ENCODE measurements at regions not wholly inside any gene's neighbourhood (a gene's known extent, or its start where the extent isn't known, plus 50 kb on each side); places are given as distances from the start of the nearest gene placed in this dataset.

DNA sequence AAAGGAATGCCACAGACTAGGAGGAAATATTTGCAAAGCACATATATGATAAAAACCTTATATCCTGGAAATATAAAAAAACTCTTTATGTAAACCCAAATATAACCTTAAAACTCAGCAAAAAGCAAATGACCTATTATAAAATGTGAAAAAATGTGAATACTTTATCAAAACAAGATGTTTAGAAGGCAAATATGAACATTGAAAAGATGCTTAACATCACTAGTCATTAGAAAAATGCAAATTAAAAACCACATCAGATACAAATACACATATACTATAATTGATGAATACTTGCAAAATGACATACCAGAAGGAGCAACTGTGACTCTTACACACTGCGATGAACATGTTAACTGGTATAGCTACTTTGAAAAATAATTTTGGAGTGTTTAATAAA lies 511.2 kb upstream of the LRRC4C start:
- H3K4me3 ChIP-seq (ENCODE audit: low read length in 2 of 2), result no peak overlapping the region
- Mint-ChIP-seq H3K9me3 (peaks cover 5 to 25% (median 9%) of the 10 kb centered on the region in 8 donors), H3K4me3 (no peak overlapping the region), H3K27ac (no peak overlapping the region), H3K4me1 (no peaks in the 10 kb centered on the region), H3K27me3 (no peaks in the 10 kb centered on the region), H3K36me3 (no peaks in the 10 kb centered on the region)
- no peaks in the 10 kb centered on the region for H3K27me3 ChIP-seq (ENCODE audit: insufficient read depth, low read length)
- ChIA-PET POLR2A (ENCODE audit: partially characterized antibody) (no interaction called here), CTCF (ENCODE audit: partially characterized antibody) (no interaction called here)
- H3K27ac ChIP-seq (ENCODE audit: low read depth, low read length), result no peak overlapping the region
- no peak for DNase-seq
- no peaks in the 10 kb centered on the region for H3K4me1 ChIP-seq (ENCODE audit: insufficient read depth, low read length)
- no peaks in the 10 kb centered on the region for H3K9me3 ChIP-seq (ENCODE audit: control insufficient read depth in 1 of 2, low read length in 2 of 2)
- no peaks in the 10 kb centered on the region for H3K36me3 ChIP-seq (ENCODE audit: insufficient read depth, low read length)
- intact Hi-C loops (cut with micrococcal nuclease), result no loop called here

DNA sequence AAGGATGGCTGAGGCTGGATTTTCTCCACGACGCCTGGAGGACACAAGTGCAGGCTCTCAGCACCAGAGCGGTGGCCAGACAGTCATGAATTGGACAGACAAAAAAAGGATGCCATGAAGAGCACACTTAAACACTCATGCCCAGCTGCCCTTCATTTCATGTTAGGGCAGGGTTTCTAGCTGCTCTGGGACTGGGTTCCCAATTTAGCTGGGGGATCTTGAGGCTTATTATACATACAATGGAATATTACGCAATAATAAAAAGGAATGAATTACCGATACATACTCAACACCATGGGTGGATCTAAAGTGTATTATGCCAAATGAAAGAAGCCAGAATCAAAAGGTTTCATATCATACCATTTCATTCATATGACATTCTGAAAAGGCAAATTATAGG lies 512.1 kb upstream of the LRRC4C start:
- Histone ChIP-seq H3K4me1 (ENCODE audit: insufficient read depth, low read length) (no peaks in the 10 kb centered on the region), H3K9me3 (ENCODE audit: control insufficient read depth in 1 of 2, low read length in 2 of 2) (no peaks in the 10 kb centered on the region), H3K27ac (ENCODE audit: low read depth, low read length) (no peak overlapping the region), H3K4me3 (ENCODE audit: low read length in 2 of 2) (no peak overlapping the region), H3K27me3 (ENCODE audit: insufficient read depth, low read length) (no peaks in the 10 kb centered on the region), H3K36me3 (ENCODE audit: insufficient read depth, low read length) (no peaks in the 10 kb centered on the region)
- no peaks in the 10 kb centered on the region for H3K27me3 Mint-ChIP-seq
- no peak for DNase-seq
- no peak overlapping the region for H3K27ac Mint-ChIP-seq
- peaks cover 5 to 23% (median 8%) of the 10 kb centered on the region in 8 donors for H3K9me3 Mint-ChIP-seq
- intact Hi-C loops (cut with micrococcal nuclease), result no loop called here
- ChIA-PET POLR2A (ENCODE audit: partially characterized antibody) (no interaction called here), CTCF (ENCODE audit: partially characterized antibody) (no interaction called here)
- H3K4me1 Mint-ChIP-seq, result no peaks in the 10 kb centered on the region
- H3K4me3 Mint-ChIP-seq, result no peak overlapping the region
- no peaks in the 10 kb centered on the region for H3K36me3 Mint-ChIP-seq

DNA sequence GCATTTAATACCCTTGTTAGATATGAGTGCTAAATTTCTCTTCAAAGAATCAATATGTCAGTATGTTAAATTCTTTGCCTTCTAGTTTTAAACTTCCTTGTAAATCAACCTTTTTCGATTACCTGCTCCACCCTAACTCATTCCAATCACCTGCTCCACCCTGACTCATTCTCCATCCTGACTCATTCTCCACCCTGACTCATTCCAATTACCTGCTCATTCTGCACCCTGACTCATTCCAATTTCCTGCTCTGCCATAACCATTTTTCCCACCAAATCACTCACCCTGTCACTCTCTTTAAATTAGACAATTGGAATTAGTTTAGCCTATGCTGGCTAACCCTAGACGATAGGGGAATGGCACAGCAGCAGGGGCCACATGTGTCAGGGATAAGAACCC lies 519.5 kb upstream of the LRRC4C start:
- ChIA-PET CTCF (ENCODE audit: partially characterized antibody) (no interaction called here), POLR2A (ENCODE audit: partially characterized antibody) (no interaction called here)
- H3K36me3 ChIP-seq (ENCODE audit: insufficient read depth, low read length), result no peaks in the 10 kb centered on the region
- Mint-ChIP-seq H3K27ac (no peak overlapping the region), H3K36me3 (no peaks in the 10 kb centered on the region), H3K4me3 (no peak overlapping the region), H3K27me3 (no peaks in the 10 kb centered on the region), H3K4me1 (no peaks in the 10 kb centered on the region), H3K9me3 (peaks cover 4 to 24% (median 12%) of the 10 kb centered on the region in 8 donors)
- H3K27me3 ChIP-seq (ENCODE audit: insufficient read depth, low read length), result no peaks in the 10 kb centered on the region
- DNase-seq, result no peak
- no peak overlapping the region for H3K27ac ChIP-seq (ENCODE audit: low read depth, low read length)
- H3K9me3 ChIP-seq (ENCODE audit: control insufficient read depth in 1 of 2, low read length in 2 of 2), result no peaks in the 10 kb centered on the region
- no peak overlapping the region for H3K4me3 ChIP-seq (ENCODE audit: low read length in 2 of 2)
- intact Hi-C loops (cut with micrococcal nuclease), result no loop called here
- no peaks in the 10 kb centered on the region for H3K4me1 ChIP-seq (ENCODE audit: insufficient read depth, low read length)

DNA sequence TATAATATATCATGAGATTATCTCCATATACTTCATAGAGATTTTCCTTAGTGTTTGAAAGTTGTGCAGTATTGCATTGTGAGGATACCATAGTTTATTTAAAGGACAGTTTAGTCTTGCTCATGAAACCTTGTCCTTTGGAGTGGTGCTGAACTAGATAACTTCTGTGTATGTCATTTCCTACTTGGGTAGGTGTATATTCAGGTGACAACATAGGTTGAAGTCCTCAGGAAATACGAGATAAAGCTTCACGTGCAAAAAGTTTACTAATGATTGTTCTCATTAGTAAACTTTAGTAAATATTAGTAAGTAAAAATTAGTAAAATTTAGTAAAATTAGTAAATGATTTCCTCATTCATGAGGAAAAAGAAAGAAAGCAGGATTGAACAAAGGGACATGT lies 521.3 kb upstream of the LRRC4C start:
- H3K9me3 ChIP-seq (ENCODE audit: control insufficient read depth in 1 of 2, low read length in 2 of 2), result no peaks in the 10 kb centered on the region
- intact Hi-C loops (cut with micrococcal nuclease), result no loop called here
- H3K27me3 ChIP-seq (ENCODE audit: insufficient read depth, low read length), result no peaks in the 10 kb centered on the region
- no peaks in the 10 kb centered on the region for H3K4me1 ChIP-seq (ENCODE audit: insufficient read depth, low read length)
- H3K9me3 Mint-ChIP-seq, result peaks cover 3 to 22% (median 12%) of the 10 kb centered on the region in 8 donors
- no peak overlapping the region for H3K27ac Mint-ChIP-seq
- no peak overlapping the region for H3K4me3 ChIP-seq (ENCODE audit: low read length in 2 of 2)
- no peaks in the 10 kb centered on the region for H3K36me3 Mint-ChIP-seq
- no peaks in the 10 kb centered on the region for H3K27me3 Mint-ChIP-seq
- H3K4me1 Mint-ChIP-seq, result no peaks in the 10 kb centered on the region
- H3K27ac ChIP-seq (ENCODE audit: low read depth, low read length), result no peak overlapping the region
- no peak for DNase-seq
- H3K36me3 ChIP-seq (ENCODE audit: insufficient read depth, low read length), result no peaks in the 10 kb centered on the region
- H3K4me3 Mint-ChIP-seq, result no peak overlapping the region
- POLR2A ChIA-PET (ENCODE audit: partially characterized antibody), result no interaction called here
- CTCF ChIA-PET (ENCODE audit: partially characterized antibody), result no interaction called here

DNA sequence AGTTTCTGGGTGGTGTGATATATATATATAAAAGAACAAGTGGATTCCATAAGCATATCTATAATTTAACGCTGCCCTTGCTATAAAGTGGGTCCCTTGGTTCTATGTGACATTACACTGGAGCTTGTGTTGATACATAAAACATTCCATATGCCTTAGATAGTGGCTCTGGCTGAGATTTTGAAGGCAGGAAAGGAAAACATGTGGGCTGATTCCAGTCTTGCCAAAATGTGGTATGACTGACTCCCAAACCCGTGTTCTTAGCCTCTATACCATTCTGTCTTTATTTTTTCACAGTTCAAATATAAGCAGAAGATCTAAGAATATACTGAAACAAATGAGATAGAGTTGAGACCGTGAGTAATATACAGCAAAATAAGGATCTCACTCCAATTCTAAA lies 522.8 kb upstream of the LRRC4C start:
- peaks cover 1 to 21% (median 10%) of the 10 kb centered on the region in 8 donors for H3K9me3 Mint-ChIP-seq
- intact Hi-C loops (cut with micrococcal nuclease), result no loop called here

DNA sequence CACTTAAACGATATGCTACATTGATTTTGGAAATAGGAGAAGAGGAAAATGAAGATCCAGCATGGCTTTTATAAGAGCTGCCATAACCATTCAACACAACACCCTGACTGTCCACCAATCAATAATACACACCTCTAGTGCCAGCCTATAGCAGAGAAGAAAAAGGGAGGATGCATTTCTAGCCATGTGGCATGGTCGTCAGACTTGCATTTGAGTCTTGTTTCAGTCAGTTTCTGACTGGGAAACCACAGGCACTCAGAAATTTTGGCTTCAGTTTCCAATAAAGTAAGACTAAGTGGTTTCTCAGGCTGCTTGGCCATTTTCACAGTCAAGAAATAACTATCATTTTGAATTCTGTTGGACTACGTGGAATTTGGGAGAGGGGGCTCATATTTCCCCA lies 523.5 kb upstream of the LRRC4C start:
- no peaks in the 10 kb centered on the region for H3K4me1 ChIP-seq (ENCODE audit: insufficient read depth, low read length)
- intact Hi-C loops (cut with micrococcal nuclease), result no loop called here
- Mint-ChIP-seq H3K4me3 (no peak overlapping the region), H3K9me3 (peaks cover 3 to 22% (median 11%) of the 10 kb centered on the region in 8 donors), H3K27ac (no peak overlapping the region), H3K27me3 (no peaks in the 10 kb centered on the region), H3K4me1 (no peaks in the 10 kb centered on the region), H3K36me3 (no peaks in the 10 kb centered on the region)
- CTCF ChIA-PET (ENCODE audit: partially characterized antibody), result no interaction called here
- H3K27ac ChIP-seq (ENCODE audit: low read depth, low read length), result no peak overlapping the region
- no peak overlapping the region for H3K4me3 ChIP-seq (ENCODE audit: low read length in 2 of 2)
- DNase-seq, result no peak
- no peaks in the 10 kb centered on the region for H3K36me3 ChIP-seq (ENCODE audit: insufficient read depth, low read length)
- POLR2A ChIA-PET (ENCODE audit: partially characterized antibody), result no interaction called here
- no peaks in the 10 kb centered on the region for H3K9me3 ChIP-seq (ENCODE audit: control insufficient read depth in 1 of 2, low read length in 2 of 2)
- H3K27me3 ChIP-seq (ENCODE audit: insufficient read depth, low read length), result no peaks in the 10 kb centered on the region

More for the DNA sequence above, 522.8 kb upstream of the LRRC4C start:
- Histone ChIP-seq H3K4me3 (ENCODE audit: low read length in 2 of 2) (no peak overlapping the region), H3K27me3 (ENCODE audit: insufficient read depth, low read length) (no peaks in the 10 kb centered on the region), H3K9me3 (ENCODE audit: control insufficient read depth in 1 of 2, low read length in 2 of 2) (no peaks in the 10 kb centered on the region), H3K36me3 (ENCODE audit: insufficient read depth, low read length) (no peaks in the 10 kb centered on the region), H3K27ac (ENCODE audit: low read depth, low read length) (no peak overlapping the region), H3K4me1 (ENCODE audit: insufficient read depth, low read length) (no peaks in the 10 kb centered on the region)
- H3K27ac Mint-ChIP-seq, result no peak overlapping the region
- DNase-seq, result no peak
- no peaks in the 10 kb centered on the region for H3K27me3 Mint-ChIP-seq
- H3K4me3 Mint-ChIP-seq, result no peak overlapping the region
- CTCF ChIA-PET (ENCODE audit: partially characterized antibody), result no interaction called here
- no peaks in the 10 kb centered on the region for H3K36me3 Mint-ChIP-seq
- H3K4me1 Mint-ChIP-seq, result no peaks in the 10 kb centered on the region
- POLR2A ChIA-PET (ENCODE audit: partially characterized antibody), result no interaction called here

DNA sequence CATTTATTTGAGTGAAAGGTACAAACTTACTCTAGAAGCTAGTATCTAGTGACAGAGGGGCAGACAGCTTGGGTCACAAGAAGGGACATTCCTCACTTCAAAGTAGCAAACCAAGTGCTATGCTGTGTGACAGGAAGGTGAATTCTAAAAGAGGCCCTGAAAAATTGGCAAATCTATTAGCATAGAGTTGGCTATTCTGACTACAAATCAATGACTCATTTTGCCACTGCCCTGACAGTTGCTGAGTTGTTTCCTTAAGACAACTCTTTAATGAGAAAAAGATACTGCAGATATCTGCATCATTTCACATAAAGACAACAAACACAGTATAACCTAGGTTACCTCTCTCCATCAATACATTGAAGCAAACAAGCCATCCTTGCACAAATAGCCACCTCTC lies 524.0 kb upstream of the LRRC4C start:
- Mint-ChIP-seq H3K4me3 (no peak overlapping the region), H3K27ac (no peak overlapping the region), H3K36me3 (no peaks in the 10 kb centered on the region), H3K27me3 (no peaks in the 10 kb centered on the region), H3K9me3 (peaks cover 3 to 20% (median 11%) of the 10 kb centered on the region in 8 donors), H3K4me1 (no peaks in the 10 kb centered on the region)
- DNase-seq, result no peak
- Histone ChIP-seq H3K27me3 (ENCODE audit: insufficient read depth, low read length) (no peaks in the 10 kb centered on the region), H3K27ac (ENCODE audit: low read depth, low read length) (no peak overlapping the region), H3K9me3 (ENCODE audit: control insufficient read depth in 1 of 2, low read length in 2 of 2) (no peaks in the 10 kb centered on the region), H3K4me1 (ENCODE audit: insufficient read depth, low read length) (no peaks in the 10 kb centered on the region), H3K36me3 (ENCODE audit: insufficient read depth, low read length) (no peaks in the 10 kb centered on the region), H3K4me3 (ENCODE audit: low read length in 2 of 2) (no peak overlapping the region)
- intact Hi-C loops (cut with micrococcal nuclease), result no loop called here
- ChIA-PET POLR2A (ENCODE audit: partially characterized antibody) (no interaction called here), CTCF (ENCODE audit: partially characterized antibody) (no interaction called here)

DNA sequence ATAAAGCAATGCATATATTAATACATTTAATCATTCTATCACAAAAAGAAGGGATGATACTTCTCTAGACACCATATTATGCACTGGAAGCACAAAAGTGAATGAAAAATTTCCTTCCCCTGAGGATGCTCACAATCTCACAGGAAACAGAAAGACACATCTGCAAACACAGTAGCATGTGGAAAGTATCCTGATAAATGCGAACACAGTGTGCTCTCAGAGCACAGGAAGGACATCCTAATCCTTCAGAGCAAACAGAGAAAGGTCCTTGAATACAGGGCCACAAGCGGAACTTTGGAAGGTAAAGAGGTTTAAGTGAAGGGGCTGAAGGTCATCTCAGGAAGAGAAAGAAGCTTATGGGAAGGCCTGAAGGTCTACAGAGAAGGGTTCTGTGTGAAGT lies 524.6 kb upstream of the LRRC4C start:
- no peak overlapping the region for H3K27ac ChIP-seq (ENCODE audit: low read depth, low read length)
- H3K27me3 ChIP-seq (ENCODE audit: insufficient read depth, low read length), result no peaks in the 10 kb centered on the region
- H3K9me3 ChIP-seq (ENCODE audit: control insufficient read depth in 1 of 2, low read length in 2 of 2), result no peaks in the 10 kb centered on the region
- no peaks in the 10 kb centered on the region for H3K4me1 ChIP-seq (ENCODE audit: insufficient read depth, low read length)
- H3K27me3 Mint-ChIP-seq, result no peaks in the 10 kb centered on the region
- CTCF ChIA-PET (ENCODE audit: partially characterized antibody), result no interaction called here
- no peaks in the 10 kb centered on the region for H3K36me3 Mint-ChIP-seq
- H3K9me3 Mint-ChIP-seq, result peaks cover 3 to 22% (median 10%) of the 10 kb centered on the region in 8 donors
- POLR2A ChIA-PET (ENCODE audit: partially characterized antibody), result no interaction called here
- H3K4me1 Mint-ChIP-seq, result no peaks in the 10 kb centered on the region
- H3K4me3 Mint-ChIP-seq, result no peak overlapping the region
- H3K4me3 ChIP-seq (ENCODE audit: low read length in 2 of 2), result no peak overlapping the region
- H3K27ac Mint-ChIP-seq, result no peak overlapping the region
- no peak for DNase-seq
- no peaks in the 10 kb centered on the region for H3K36me3 ChIP-seq (ENCODE audit: insufficient read depth, low read length)
- intact Hi-C loops (cut with micrococcal nuclease), result no loop called here
